SH-SY5Y (cell line): ENCODE measurements at regions not wholly inside any gene's neighbourhood (a gene's known extent, or its start where the extent isn't known, plus 50 kb on each side); places are given as distances from the start of the nearest gene placed in this dataset.

Experiments used
- GATA2 ChIP-seq: IDR thresholded peaks from 2 replicates; pipeline ENCODE4 v1.6.1; 2011; ENCODE audit warnings: mild to moderate bottlenecking, low read depth, low read length
- GATA3 ChIP-seq: IDR thresholded peaks from 2 replicates; pipeline ENCODE4 v1.6.1; 2011; ENCODE audit warnings: low read depth, mild to moderate bottlenecking, low read length, moderate library complexity

DNA sequence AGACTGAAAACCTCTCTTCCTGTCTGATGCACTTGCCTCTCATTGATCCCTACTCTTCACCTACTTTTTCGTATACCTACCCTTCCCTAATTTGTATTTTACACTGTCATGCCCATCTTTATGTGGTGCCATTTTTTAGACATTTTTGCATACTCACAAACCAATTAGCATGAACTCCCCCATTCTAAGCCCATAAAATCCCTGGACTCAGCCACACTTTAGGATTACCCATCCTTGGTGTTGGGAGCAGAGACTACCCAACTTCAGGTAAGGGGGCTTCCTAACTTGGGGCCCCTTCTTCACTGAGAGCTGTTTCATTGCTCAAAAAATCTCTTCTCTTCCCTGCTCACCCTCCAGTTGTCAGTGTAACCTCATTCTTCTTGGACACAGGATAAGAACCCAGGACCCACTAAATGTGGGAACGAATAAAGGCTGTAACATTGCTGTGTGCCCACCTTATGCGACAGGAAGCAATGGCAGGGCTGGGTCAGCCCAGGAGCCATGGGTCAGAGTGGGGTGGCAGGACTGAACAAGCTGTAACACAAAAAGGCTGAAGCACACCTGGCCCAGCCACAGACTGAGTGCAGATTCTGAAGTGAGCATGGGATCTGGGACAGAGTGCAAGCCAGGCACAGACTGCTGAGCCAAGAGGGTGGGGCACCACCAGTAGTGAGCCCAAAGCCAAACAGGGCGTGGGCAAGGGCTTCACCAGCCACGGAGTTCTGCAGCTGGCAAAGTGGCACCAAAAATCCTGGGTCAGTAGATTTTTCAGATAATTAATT is 789.1 kb upstream of the HS3ST5 start:
- TF ChIP-seq GATA3 (no peak), GATA2 (no peak)
